Stimulated activated CD8-positive, alpha-beta memory T cell treated with anti-CD3 and anti-CD28 coated beads, Interleukin-12 subunit alpha, Interleukin-12 subunit beta, amount 100 ng/mL, for 24 hours (primary cell): ENCODE measurements at regions not wholly inside any gene's neighbourhood (a gene's known extent, or its start where the extent isn't known, plus 50 kb on each side); places are given as distances from the start of the nearest gene placed in this dataset.

Experiments used
- DNase-seq: peaks from one replicate; pipeline ENCODE4 v3.0.0-alpha.2; 2020; ENCODE audit errors: extremely low read depth

DNA sequence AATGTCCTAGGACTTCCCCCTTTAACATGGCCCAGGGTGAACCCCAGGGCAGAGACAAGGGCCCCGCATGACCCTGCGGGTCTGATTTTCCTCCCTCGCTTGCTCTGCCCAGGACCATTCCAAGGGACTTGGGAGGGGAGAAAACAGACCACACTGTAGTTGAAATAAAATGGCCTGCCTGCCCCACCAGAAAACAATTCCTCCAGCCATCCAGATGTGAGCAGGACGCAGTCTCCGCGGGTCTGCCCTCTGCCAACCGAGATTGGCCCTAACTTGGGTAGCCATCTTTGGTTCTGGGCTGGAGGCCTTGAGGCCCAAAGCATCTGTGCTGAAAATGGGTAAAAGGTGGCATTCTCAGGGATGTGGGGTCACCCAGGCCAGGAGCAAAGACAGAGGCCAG lies 75.5 kb downstream of the RFLNA start:
- no peak for DNase-seq

GRCh38 chr12:124369827-124370378 lies 75.0 kb downstream of the RFLNA start:
- DNase-seq, result no peak

- DNase-seq, result no peak
Observed at GRCh38 chr12:124369055-124369826, 74.3 kb downstream of the RFLNA start.

DNA sequence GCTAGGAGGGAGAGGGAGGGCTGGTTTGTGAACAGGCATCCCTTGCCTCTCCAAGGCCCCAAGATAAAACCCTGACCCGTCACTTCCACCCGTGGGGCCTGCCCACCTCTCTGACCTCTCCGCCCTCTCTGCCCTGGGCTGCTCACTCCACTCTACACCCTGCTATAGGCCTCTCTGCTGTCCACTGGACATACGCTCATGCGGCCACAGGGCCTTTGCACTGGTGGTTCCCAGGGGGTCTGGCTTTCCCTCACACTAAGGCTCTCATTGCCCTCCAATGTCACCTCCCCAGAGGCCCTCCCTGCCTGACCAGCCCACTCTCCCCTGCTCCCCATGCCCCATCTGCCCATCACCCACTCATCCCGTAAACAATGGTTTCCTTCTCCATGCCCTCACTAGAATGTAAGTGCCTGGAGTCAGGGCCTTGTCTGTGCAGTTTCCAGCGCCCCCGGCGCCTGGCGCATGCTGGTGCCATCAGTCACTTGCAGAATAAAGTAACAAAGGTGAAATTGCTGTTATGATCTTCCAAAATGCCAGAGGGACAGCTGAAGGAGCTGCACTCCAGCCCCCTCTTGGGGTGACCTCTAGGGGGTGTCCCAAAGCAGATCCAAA lies 73.6 kb downstream of the RFLNA start:
- no peak for DNase-seq

DNA sequence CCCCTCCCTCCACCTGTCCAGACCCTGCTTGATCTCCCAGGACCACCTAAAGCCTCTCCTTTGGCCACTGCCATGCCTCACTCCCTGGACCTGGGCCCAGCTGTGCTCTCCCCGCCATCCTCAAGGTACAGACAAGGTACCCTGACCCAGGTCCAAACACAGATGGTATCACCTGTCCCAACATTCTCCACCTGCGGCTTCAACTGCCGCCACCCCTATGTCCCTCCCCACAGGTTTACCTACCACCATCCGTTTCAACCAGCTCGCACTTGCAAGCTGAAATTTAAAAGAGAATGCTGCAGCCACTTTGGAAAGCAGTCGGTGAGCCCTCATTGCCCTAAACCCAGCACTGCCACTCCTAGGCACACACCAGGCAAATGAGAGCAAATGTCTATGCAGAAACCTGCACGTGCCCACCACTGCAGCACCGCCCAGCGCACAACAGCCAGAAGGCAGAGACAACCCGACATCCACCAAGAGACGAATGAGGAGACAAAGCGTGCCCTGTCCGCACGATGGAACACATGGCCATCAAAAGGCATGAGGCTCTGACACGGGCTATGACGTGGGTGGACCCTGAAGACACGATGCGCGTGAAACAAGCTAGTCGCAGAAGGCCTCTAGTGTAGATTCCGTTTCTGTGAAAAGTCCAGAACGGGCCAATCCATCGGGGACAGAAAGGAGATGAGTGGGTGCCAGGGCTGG lies 71.0 kb downstream of the RFLNA start:
- no peak for DNase-seq
